Breast epithelium (tissue), 3 donors: ENCODE measurements at regions not wholly inside any gene's neighbourhood (a gene's known extent, or its start where the extent isn't known, plus 50 kb on each side); places are given as distances from the start of the nearest gene placed in this dataset.

Experiments
- CTCF ChIP-seq, 3 donors: fragments of 450-650 bp; IDR thresholded peaks; one replicate each; pipeline ENCODE4 v1.5.1; 2016 to 2017; ENCODE audit warnings: antibody characterized with exemption in 3 of 3, mild to moderate bottlenecking in 3 of 3, moderate library complexity in 3 of 3
- POLR2AphosphoS5 ChIP-seq, 3 donors: sonication (generic); formaldehyde crosslinking; IDR thresholded peaks; one replicate each; pipeline ENCODE4 v1.6.1; 2017; ENCODE audit warnings: antibody characterized with exemption in 3 of 3

- TF ChIP-seq CTCF (IDR thresholded peaks at IDR 0.05) (no peak), POLR2AphosphoS5 (IDR thresholded peaks at IDR 0.05) (no peak)
Observed at GRCh38 chr12:89261982-89262381, 90.3 kb downstream of the DUSP6 start.
